Osteocyte (in vitro differentiated cells): ENCODE measurements at regions not wholly inside any gene's neighbourhood (a gene's known extent, or its start where the extent isn't known, plus 50 kb on each side); places are given as distances from the start of the nearest gene placed in this dataset.
"Not testable (repeated sequence)": the region's sequence is repeated elsewhere in the genome, so short reads cannot be mapped to it uniquely, and the experiment has no call there.

ENCODE experiments used
- DNase-seq: peaks from one replicate; pipeline ENCODE4 v3.0.0; 2021; ENCODE audit warnings: mixed read lengths; ENCODE audit not compliant: unreplicated experiment; ENCODE audit errors: extremely low spot score
- H3K27ac Mint-ChIP-seq: one replicate; pipeline ENCODE4 v1.8.0; 2021; ENCODE audit warnings: mild to moderate bottlenecking, mixed read lengths; ENCODE audit not compliant: unreplicated experiment
- H3K27me3 Mint-ChIP-seq: one replicate; pipeline ENCODE4 v1.8.0; 2021; ENCODE audit warnings: mixed read lengths; ENCODE audit not compliant: unreplicated experiment
- H3K36me3 Mint-ChIP-seq: one replicate; pipeline ENCODE4 v1.8.0; 2021; ENCODE audit warnings: mixed read lengths; ENCODE audit not compliant: unreplicated experiment
- H3K4me1 Mint-ChIP-seq: one replicate; pipeline ENCODE4 v1.8.0; 2021; ENCODE audit warnings: mixed read lengths; ENCODE audit not compliant: unreplicated experiment
- H3K4me3 Mint-ChIP-seq: one replicate; pipeline ENCODE4 v1.8.0; 2021; ENCODE audit warnings: mild to moderate bottlenecking, moderate library complexity, mixed read lengths; ENCODE audit not compliant: unreplicated experiment
- H3K9me3 Mint-ChIP-seq: one replicate; pipeline ENCODE4 v1.8.0; 2021; ENCODE audit warnings: mixed read lengths; ENCODE audit not compliant: unreplicated experiment
- CTCF ChIP-seq: fragments of 200-600 bp; sonication (generic); IDR thresholded peaks from 2 replicates; pipeline ENCODE4 v1.5.0; 2021; ENCODE audit warnings: antibody characterized with exemption, mild to moderate bottlenecking, moderate library complexity

- DNase-seq, H3K27me3 Mint-ChIP-seq, H3K9me3 Mint-ChIP-seq, H3K4me1 Mint-ChIP-seq, H3K36me3 Mint-ChIP-seq, H3K27ac Mint-ChIP-seq, H3K4me3 Mint-ChIP-seq: not testable (repeated sequence)
Observed at GRCh38 chr2:131738996-131739434, 211.3 kb downstream of the CCDC74A start.

GRCh38 chr2:131753640-131754561 lies 226.2 kb downstream of the CCDC74A start:
- DNase-seq = no peak
- H3K27ac Mint-ChIP-seq = no peak overlapping the region
- no peak for TF ChIP-seq CTCF
- H3K4me3 Mint-ChIP-seq = no peak overlapping the region
- H3K9me3 Mint-ChIP-seq = no peaks in the 10 kb centered on the region
- peaks cover 12% of the 10 kb centered on the region for H3K36me3 Mint-ChIP-seq
- H3K27me3 Mint-ChIP-seq = no peaks in the 10 kb centered on the region
- H3K4me1 Mint-ChIP-seq = no peaks in the 10 kb centered on the region

GRCh38 chr2:131754929-131755720 lies 227.4 kb downstream of the CCDC74A start:
- H3K4me3 Mint-ChIP-seq = no peak overlapping the region
- H3K4me1 Mint-ChIP-seq = no peaks in the 10 kb centered on the region
- H3K9me3 Mint-ChIP-seq = no peaks in the 10 kb centered on the region
- H3K36me3 Mint-ChIP-seq = peaks cover 12% of the 10 kb centered on the region
- no peak for TF ChIP-seq CTCF
- no peak for DNase-seq
- H3K27me3 Mint-ChIP-seq = no peaks in the 10 kb centered on the region
- no peak overlapping the region for H3K27ac Mint-ChIP-seq

GRCh38 chr2:131756141-131756907 lies 228.6 kb downstream of the CCDC74A start:
- DNase-seq = no peak
- Mint-ChIP-seq H3K36me3 (peaks cover 12% of the 10 kb centered on the region), H3K27me3 (no peaks in the 10 kb centered on the region), H3K4me3 (no peak overlapping the region), H3K9me3 (no peaks in the 10 kb centered on the region), H3K4me1 (no peaks in the 10 kb centered on the region), H3K27ac (no peak overlapping the region)
- no peak for TF ChIP-seq CTCF

GRCh38 chr2:131758941-131759340 lies 231.3 kb downstream of the CCDC74A start:
- not testable (repeated sequence) for H3K27ac Mint-ChIP-seq, H3K9me3 Mint-ChIP-seq, DNase-seq, H3K4me1 Mint-ChIP-seq, H3K4me3 Mint-ChIP-seq, H3K27me3 Mint-ChIP-seq
- H3K36me3 Mint-ChIP-seq = peaks cover 10% of the 10 kb centered on the region

GRCh38 chr2:131774955-131775555 lies 247.4 kb downstream of the CCDC74A start:
- not testable (repeated sequence) for DNase-seq, H3K4me1 Mint-ChIP-seq, H3K36me3 Mint-ChIP-seq, H3K27ac Mint-ChIP-seq, H3K4me3 Mint-ChIP-seq, H3K9me3 Mint-ChIP-seq
- H3K27me3 Mint-ChIP-seq = peaks cover 11% of the 10 kb centered on the region

GRCh38 chr2:131775903-131776506 lies 248.3 kb downstream of the CCDC74A start:
- peaks cover 15% of the 10 kb centered on the region for H3K27me3 Mint-ChIP-seq
- not testable (repeated sequence) for H3K4me1 Mint-ChIP-seq, H3K4me3 Mint-ChIP-seq, H3K9me3 Mint-ChIP-seq, H3K27ac Mint-ChIP-seq, H3K36me3 Mint-ChIP-seq, DNase-seq

- not testable (repeated sequence) for H3K36me3 Mint-ChIP-seq, H3K9me3 Mint-ChIP-seq
Observed at GRCh38 chr2:131780446-131780845, 252.8 kb downstream of the CCDC74A start.

More at GRCh38 chr2:131780446-131780845, 252.8 kb downstream of the CCDC74A start:
- H3K27ac Mint-ChIP-seq, H3K4me1 Mint-ChIP-seq, DNase-seq, H3K4me3 Mint-ChIP-seq: not testable (repeated sequence)
- peaks cover 22% of the 10 kb centered on the region for H3K27me3 Mint-ChIP-seq
